ENCODE measurements at regions not wholly inside any gene's neighbourhood (a gene's known extent, or its start where the extent isn't known, plus 50 kb on each side); places are given as distances from the start of the nearest gene placed in this dataset.
"Not testable (repeated sequence)": the region's sequence is repeated elsewhere in the genome, so short reads cannot be mapped to it uniquely, and the experiment has no call there.

DNA sequence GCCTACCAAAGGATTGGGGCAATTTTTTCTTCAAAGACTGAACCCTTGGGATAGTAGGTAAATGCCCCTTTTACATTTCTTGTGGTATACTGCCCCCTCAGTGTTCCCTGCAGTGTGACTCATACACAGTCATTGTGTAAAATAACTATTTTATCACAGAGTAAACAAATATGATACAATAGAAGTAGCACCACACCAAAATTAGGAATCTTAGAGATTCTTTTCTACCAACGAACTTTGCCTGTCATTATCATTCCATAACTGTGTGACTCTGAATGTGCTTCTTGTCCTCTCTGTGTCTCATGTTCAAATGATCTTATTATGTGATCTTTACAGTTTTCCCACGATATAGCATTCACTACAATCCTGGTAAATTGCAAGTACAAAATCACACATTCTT, 517.0 kb downstream of the ZIC3 start:
- TF ChIP-seq, protein P1, sequence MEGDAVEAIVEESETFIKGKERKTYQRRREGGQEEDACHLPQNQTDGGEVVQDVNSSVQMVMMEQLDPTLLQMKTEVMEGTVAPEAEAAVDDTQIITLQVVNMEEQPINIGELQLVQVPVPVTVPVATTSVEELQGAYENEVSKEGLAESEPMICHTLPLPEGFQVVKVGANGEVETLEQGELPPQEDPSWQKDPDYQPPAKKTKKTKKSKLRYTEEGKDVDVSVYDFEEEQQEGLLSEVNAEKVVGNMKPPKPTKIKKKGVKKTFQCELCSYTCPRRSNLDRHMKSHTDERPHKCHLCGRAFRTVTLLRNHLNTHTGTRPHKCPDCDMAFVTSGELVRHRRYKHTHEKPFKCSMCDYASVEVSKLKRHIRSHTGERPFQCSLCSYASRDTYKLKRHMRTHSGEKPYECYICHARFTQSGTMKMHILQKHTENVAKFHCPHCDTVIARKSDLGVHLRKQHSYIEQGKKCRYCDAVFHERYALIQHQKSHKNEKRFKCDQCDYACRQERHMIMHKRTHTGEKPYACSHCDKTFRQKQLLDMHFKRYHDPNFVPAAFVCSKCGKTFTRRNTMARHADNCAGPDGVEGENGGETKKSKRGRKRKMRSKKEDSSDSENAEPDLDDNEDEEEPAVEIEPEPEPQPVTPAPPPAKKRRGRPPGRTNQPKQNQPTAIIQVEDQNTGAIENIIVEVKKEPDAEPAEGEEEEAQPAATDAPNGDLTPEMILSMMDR (IDR thresholded peaks at IDR 0.05) = no peak
- no peak for DNase-seq
- Histone ChIP-seq H3K4me3 (no peak overlapping the region), H3K36me3 (no peaks in the 10 kb centered on the region), H3K27me3 (no peaks in the 10 kb centered on the region), H3K27ac (no peak overlapping the region), H3K4me1 (no peaks in the 10 kb centered on the region), H3K9me3 (no peaks in the 10 kb centered on the region)
- intact Hi-C loops (cut with DNase I; ENCODE audit: low total_unique reads) = no loop called here

DNA sequence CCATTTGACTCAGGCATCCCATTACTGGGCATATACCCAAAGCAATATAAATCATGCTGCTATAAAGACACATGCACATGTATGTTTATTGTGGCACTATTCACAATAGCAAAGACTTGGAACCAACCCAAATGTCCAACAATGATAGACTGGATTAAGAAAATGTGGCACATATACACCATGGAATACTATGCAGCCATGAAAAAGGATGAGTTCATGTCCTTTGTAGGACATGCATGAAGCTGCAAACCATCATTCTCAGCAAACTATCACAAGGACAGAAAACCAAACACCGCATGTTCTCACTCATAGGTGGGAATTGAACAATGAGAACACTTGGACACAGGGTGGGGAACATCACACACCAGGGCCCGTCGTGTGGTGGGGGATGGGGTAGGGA, 545.0 kb downstream of the ZIC3 start:
- H3K36me3 ChIP-seq; DNase-seq; H3K9me3 ChIP-seq; H3K4me1 ChIP-seq; H3K27me3 ChIP-seq; H3K27ac ChIP-seq; H3K4me3 ChIP-seq; intact Hi-C loops (cut with DNase I; ENCODE audit: low total_unique reads): not testable (repeated sequence)

DNA sequence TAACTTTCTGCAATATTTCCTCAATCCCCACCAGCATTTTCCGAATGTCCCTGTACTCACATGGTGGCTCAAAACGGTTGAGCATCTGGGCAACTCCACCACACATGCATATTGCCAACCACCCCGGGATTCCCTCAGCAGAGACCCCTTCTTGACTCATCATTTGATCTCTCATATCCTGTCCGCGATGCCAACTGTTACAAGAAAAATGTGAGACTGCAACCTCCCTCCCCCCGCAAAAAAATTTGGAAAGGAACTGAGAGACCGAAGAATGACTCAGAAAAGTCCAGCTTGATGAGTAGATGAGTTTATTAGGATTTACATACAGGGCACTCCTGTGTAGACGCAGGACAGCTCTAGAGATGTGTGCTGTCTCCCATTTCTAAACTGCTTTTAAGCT, 561.4 kb downstream of the ZIC3 start:
- H3K4me1 ChIP-seq = no peaks in the 10 kb centered on the region
- DNase-seq = no peak
- H3K4me3 ChIP-seq = no peak overlapping the region
- no peaks in the 10 kb centered on the region for H3K27me3 ChIP-seq
- H3K27ac ChIP-seq = no peak overlapping the region
- intact Hi-C loops (cut with DNase I; ENCODE audit: low total_unique reads) = loop anchor here (5.0 kb wide), 1 partner anchor 620 kb away; no protein-coding TSS in a partner anchor
- H3K9me3 ChIP-seq = no peaks in the 10 kb centered on the region
- TF ChIP-seq, protein P1 (IDR thresholded peaks at IDR 0.05) = no peak
- H3K36me3 ChIP-seq = no peaks in the 10 kb centered on the region

DNA sequence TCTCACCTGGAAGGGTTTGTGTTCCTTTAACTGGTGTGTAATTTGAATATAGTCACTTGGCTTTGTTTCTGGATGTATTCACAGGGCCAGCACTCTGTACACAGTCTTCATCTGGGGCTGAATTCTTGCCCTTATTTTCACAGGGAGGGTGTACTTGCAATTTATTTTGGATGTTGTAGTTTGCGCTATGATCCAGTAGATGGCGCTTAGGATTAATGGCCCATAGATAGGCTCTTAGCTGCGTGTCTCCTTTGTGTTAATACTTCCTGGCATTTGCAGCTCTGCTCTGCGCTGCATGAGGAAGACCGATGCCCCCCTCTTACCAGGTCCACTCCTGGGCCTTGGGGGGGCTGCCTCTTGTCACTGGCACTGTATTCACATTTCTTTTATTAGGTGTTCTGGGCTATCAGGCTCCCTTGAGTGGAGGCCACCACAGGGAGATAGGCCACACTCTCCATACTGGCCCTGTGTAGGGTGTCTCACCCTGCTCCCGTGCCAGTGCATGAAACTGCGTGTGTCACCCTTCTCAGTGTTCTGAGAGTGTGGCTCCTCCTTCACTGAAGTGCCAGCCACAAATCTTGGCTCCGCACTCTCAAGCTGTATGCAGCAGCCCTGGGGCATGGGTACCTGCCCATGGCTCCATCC, 562.2 kb downstream of the ZIC3 start:
- no peak for DNase-seq
- H3K4me1 ChIP-seq = no peaks in the 10 kb centered on the region
- TF ChIP-seq, protein P1 (IDR thresholded peaks at IDR 0.05) = peak in 1 of 2 experiments; percentile 37
- no peak overlapping the region for H3K27ac ChIP-seq
- no peaks in the 10 kb centered on the region for H3K36me3 ChIP-seq
- intact Hi-C loops (cut with DNase I; ENCODE audit: low total_unique reads) = loop anchor here (5.0 kb wide), 1 partner anchor 619 kb away; no protein-coding TSS in a partner anchor
- H3K27me3 ChIP-seq = no peaks in the 10 kb centered on the region
- no peaks in the 10 kb centered on the region for H3K9me3 ChIP-seq
- no peak overlapping the region for H3K4me3 ChIP-seq

DNA sequence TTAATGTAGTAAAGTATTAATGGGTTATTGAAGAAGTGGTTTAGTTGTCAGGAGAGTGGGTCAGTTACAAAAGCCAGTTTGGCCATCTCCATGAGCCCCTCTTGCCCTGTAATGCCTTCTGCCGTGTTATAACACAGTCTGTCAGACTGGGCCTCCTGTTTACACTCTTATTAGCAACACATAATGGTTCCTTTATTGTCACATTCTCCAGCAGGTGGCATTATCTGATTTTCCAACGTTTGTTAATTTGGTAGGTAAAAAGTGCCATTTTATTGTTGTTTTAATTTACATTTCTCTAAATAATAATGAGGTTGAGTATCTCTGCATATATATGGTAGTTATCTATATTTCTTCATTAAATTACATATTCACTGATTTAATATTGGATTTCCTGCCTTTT, 560.8 kb downstream of the FGF13 start:
- intact Hi-C loops (cut with DNase I; ENCODE audit: low total_unique reads) = no loop called here
- H3K27ac ChIP-seq = no peak overlapping the region

DNA sequence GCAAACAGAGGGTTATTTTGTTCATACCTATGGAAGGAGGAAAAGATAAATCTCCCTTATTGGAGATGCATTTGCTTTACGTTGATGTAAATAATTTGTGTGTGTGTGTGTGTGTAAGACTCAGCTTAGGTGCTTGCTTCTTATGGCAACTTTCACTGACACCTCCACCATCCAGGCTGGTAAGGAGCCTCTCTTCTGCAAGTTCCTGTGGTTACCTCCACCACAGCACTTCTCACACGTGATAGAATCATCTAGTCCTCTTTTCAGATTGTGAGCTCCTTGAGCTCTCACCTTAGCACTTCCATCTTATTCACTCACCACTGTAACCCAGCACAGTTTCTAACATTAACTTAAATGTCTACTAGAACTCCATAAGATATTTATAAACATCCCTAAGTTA, 553.7 kb downstream of the FGF13 start:
- no peak overlapping the region for H3K27ac ChIP-seq
- no peaks in the 10 kb centered on the region for H3K9me3 ChIP-seq
- H3K4me1 ChIP-seq = no peaks in the 10 kb centered on the region
- no peaks in the 10 kb centered on the region for H3K36me3 ChIP-seq
- no peak overlapping the region for H3K4me3 ChIP-seq
- H3K27me3 ChIP-seq = no peaks in the 10 kb centered on the region
- TF ChIP-seq, protein P1 (IDR thresholded peaks at IDR 0.05) = no peak
- DNase-seq = no peak
- intact Hi-C loops (cut with DNase I; ENCODE audit: low total_unique reads) = no loop called here

More for the DNA sequence above, 560.8 kb downstream of the FGF13 start:
- Histone ChIP-seq H3K4me3 (no peak overlapping the region), H3K36me3 (no peaks in the 10 kb centered on the region), H3K27me3 (no peaks in the 10 kb centered on the region), H3K4me1 (no peaks in the 10 kb centered on the region), H3K9me3 (no peaks in the 10 kb centered on the region)
- no peak for DNase-seq
- TF ChIP-seq, protein P1 (IDR thresholded peaks at IDR 0.05) = no peak
